Lower leg skin (tissue), 3 donors: ENCODE measurements at regions not wholly inside any gene's neighbourhood (a gene's known extent, or its start where the extent isn't known, plus 50 kb on each side); places are given as distances from the start of the nearest gene placed in this dataset.

ENCODE experiments used
- POLR2A ChIP-seq, 2 donors: fragments of 450-650 bp; IDR thresholded peaks; one replicate each; pipeline ENCODE4 v1.6.1; 2016 to 2017; ENCODE audit warnings: antibody characterized with exemption in 2 of 2, mild to moderate bottlenecking in 1 of 2, moderate library complexity in 1 of 2
- TF ChIP-seq, protein P1 (sequence below), 3 donors: fragments of 450-650 bp; IDR thresholded peaks; one replicate each; pipeline ENCODE4 v1.5.1; 2016; ENCODE audit warnings: antibody characterized with exemption in 3 of 3, mild to moderate bottlenecking in 3 of 3, moderate library complexity in 2 of 3

DNA sequence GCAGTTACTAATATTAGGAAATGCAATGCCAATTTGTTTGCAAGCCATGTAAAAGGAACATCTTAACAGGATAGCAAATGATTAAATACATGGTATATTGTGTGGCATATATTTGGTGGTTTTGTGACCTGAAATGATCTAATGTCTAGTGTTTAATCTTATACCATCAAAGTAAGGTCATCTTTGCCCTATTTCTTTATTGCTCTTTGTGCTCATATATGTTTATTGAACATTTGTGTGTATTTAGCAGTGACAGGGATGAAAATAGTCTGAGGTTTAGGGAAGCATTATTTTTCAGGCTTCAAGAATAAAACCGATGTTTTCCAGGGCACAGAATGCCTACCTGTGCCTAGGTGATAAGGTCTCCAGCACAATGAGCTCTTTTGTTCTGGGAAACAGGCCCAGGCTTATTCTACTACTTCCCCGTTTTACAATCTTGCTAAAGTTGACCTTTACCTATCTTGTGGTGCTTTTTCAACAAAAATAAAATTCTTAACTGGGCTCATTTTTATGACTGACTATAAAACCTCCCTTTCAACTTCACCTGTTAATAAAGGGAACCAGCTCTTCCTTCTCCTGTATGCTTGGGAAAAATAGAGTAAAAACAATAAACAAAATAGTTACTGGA lies 105.6 kb upstream of the ANKH start:
- TF ChIP-seq, protein P1, sequence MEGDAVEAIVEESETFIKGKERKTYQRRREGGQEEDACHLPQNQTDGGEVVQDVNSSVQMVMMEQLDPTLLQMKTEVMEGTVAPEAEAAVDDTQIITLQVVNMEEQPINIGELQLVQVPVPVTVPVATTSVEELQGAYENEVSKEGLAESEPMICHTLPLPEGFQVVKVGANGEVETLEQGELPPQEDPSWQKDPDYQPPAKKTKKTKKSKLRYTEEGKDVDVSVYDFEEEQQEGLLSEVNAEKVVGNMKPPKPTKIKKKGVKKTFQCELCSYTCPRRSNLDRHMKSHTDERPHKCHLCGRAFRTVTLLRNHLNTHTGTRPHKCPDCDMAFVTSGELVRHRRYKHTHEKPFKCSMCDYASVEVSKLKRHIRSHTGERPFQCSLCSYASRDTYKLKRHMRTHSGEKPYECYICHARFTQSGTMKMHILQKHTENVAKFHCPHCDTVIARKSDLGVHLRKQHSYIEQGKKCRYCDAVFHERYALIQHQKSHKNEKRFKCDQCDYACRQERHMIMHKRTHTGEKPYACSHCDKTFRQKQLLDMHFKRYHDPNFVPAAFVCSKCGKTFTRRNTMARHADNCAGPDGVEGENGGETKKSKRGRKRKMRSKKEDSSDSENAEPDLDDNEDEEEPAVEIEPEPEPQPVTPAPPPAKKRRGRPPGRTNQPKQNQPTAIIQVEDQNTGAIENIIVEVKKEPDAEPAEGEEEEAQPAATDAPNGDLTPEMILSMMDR (IDR thresholded peaks at IDR 0.05): no peak
- no peak for TF ChIP-seq POLR2A (IDR thresholded peaks at IDR 0.05)
